T-helper 1 cell treated with Interleukin-12 subunit alpha and Interleukin-12 subunit beta and Interleukin-4 antibody, amounts not matched to agents 30 μg/mL and 1 μg/mL, for 36 hours (primary cell): ENCODE measurements at regions not wholly inside any gene's neighbourhood (a gene's known extent, or its start where the extent isn't known, plus 50 kb on each side); places are given as distances from the start of the nearest gene placed in this dataset.

Experiments used
- H3K27ac Mint-ChIP-seq: one replicate; pipeline ENCODE4 v1.8.0; 2021; ENCODE audit warnings: mild to moderate bottlenecking, mixed read lengths
- H3K27me3 Mint-ChIP-seq: one replicate; pipeline ENCODE4 v1.8.0; 2021; ENCODE audit warnings: low read depth, mixed read lengths
- H3K36me3 Mint-ChIP-seq: one replicate; pipeline ENCODE4 v1.8.0; 2021; ENCODE audit warnings: low read depth, mixed read lengths
- H3K4me1 Mint-ChIP-seq: one replicate; pipeline ENCODE4 v1.8.0; 2021; ENCODE audit warnings: low read depth, mixed read lengths
- H3K4me3 Mint-ChIP-seq: one replicate; pipeline ENCODE4 v1.8.0; 2021; ENCODE audit warnings: mild to moderate bottlenecking, moderate library complexity, mixed read lengths
- H3K9me3 Mint-ChIP-seq: one replicate; pipeline ENCODE4 v1.8.0; 2021; ENCODE audit warnings: mixed read lengths

DNA sequence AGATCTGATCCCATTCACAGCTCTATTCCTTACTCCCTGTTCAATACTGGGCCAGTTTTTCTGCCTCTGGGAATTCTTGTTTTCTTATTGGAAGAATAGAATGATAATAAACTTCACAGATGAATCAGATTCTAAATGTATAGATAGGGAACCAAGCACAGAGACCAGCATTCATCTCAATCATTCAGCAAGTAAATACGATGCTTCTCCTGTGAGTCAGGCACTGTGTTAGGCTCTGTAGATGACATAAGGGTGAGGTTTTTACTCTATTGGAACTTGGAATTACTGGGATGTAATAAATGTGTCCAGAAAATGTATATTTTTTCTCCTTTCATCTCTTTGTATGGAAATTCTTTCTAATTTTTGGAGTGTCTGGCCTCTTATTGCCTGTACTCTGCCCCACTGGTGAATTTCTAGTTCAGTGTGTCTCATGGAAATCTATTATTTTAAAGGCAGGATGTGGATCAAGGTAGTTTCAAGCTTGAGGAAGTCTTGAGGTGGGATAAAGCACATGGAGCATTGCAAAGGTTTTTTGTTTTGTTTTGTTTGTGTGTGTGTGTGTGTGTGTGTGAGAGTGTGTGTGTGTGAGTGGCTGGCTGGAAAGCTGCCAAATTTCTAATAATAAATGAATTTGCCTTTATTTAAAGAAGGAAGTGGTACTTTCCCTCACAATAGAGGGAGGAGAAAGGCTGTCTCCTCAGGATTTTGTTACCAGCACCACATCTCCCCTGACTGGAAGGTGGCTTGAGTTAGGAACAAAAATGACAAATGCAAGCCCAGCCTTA is 117.9 kb upstream of the HS3ST1 start:
- Mint-ChIP-seq H3K27ac (no peak overlapping the region), H3K9me3 (no peaks in the 10 kb centered on the region), H3K4me3 (no peak overlapping the region), H3K27me3 (no peaks in the 10 kb centered on the region), H3K36me3 (no peaks in the 10 kb centered on the region), H3K4me1 (no peaks in the 10 kb centered on the region)

DNA sequence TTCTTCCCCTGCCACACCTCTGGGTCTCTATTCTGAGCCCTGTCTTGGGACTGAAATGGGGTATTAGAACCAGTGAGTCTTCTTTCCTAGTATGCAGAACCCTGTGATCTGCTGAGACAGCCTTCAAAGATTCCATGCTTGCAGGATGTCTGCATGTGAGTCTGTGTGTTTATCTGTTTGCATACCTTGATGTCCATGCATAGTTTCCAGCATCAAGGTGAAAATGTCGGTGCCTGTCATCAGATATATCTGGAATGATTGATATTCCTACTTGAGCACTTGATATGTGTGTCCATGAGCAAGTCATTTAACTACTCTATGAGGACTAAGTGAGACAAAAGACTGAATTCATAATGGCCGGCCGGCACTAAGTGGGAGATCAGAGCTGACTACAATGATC is 117.0 kb upstream of the HS3ST1 start:
- Mint-ChIP-seq H3K27me3 (no peaks in the 10 kb centered on the region), H3K4me1 (no peaks in the 10 kb centered on the region)

DNA sequence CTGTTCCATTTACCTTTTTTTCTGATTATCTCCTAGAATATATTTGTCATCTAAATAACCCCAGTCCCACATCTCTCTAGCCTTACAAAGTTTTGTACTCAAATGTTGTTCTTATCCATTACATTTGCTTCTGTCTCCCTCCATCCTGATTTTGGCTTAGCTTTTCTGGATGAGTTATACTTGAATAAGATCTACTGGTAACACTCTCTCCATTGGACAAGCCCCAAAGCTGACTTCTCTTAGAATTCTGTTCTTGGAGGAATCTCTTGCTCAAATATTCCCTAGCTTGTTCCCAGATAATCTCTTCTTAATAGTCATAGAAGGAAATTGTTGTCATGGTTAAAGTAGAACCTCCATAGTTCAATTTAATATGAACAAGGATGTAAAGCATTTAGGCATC is 115.5 kb upstream of the HS3ST1 start:
- H3K27ac Mint-ChIP-seq, result no peak overlapping the region

More for the DNA sequence above, 117.0 kb upstream of the HS3ST1 start:
- H3K4me3 Mint-ChIP-seq, result no peak overlapping the region
- no peak overlapping the region for H3K27ac Mint-ChIP-seq
- H3K36me3 Mint-ChIP-seq, result no peaks in the 10 kb centered on the region
- no peaks in the 10 kb centered on the region for H3K9me3 Mint-ChIP-seq

GRCh38 chr4:11543706-11544105 is 115.0 kb upstream of the HS3ST1 start:
- no peak overlapping the region for H3K27ac Mint-ChIP-seq
- no peaks in the 10 kb centered on the region for H3K27me3 Mint-ChIP-seq
- no peaks in the 10 kb centered on the region for H3K9me3 Mint-ChIP-seq
- H3K36me3 Mint-ChIP-seq, result no peaks in the 10 kb centered on the region
- no peak overlapping the region for H3K4me3 Mint-ChIP-seq
- H3K4me1 Mint-ChIP-seq, result no peaks in the 10 kb centered on the region

More for the DNA sequence above, 115.5 kb upstream of the HS3ST1 start:
- H3K27me3 Mint-ChIP-seq, result no peaks in the 10 kb centered on the region
- no peaks in the 10 kb centered on the region for H3K9me3 Mint-ChIP-seq
- H3K4me1 Mint-ChIP-seq, result no peaks in the 10 kb centered on the region
- no peak overlapping the region for H3K4me3 Mint-ChIP-seq
- H3K36me3 Mint-ChIP-seq, result no peaks in the 10 kb centered on the region

GRCh38 chr4:11542952-11543351 is 114.3 kb upstream of the HS3ST1 start:
- no peaks in the 10 kb centered on the region for H3K4me1 Mint-ChIP-seq
- H3K27ac Mint-ChIP-seq, result no peak overlapping the region
- H3K9me3 Mint-ChIP-seq, result no peaks in the 10 kb centered on the region
- H3K27me3 Mint-ChIP-seq, result no peaks in the 10 kb centered on the region
- H3K4me3 Mint-ChIP-seq, result no peak overlapping the region
- no peaks in the 10 kb centered on the region for H3K36me3 Mint-ChIP-seq

DNA sequence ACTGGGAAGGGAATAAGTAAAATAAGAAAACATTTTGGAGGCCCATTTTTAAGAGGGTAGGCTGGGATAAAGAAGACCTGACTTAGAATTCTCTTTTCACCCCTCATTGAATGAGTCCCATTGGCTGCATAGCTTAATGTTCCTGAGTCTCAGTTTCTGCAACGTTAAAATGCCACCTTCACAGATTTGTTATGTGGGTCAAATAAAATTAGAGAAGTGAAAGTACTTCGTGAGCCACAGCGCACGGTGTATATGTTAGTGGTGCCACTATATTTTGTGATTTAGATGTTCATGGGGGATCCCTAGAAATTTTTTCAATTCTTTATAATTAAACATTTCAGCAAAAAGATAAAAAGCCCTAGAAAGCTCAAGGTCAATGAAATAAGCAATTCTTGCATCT is 109.2 kb upstream of the HS3ST1 start:
- no peaks in the 10 kb centered on the region for H3K9me3 Mint-ChIP-seq
- no peak overlapping the region for H3K27ac Mint-ChIP-seq
- H3K4me3 Mint-ChIP-seq, result no peak overlapping the region
- no peaks in the 10 kb centered on the region for H3K36me3 Mint-ChIP-seq
- H3K4me1 Mint-ChIP-seq, result no peaks in the 10 kb centered on the region
- no peaks in the 10 kb centered on the region for H3K27me3 Mint-ChIP-seq

- no peaks in the 10 kb centered on the region for H3K36me3 Mint-ChIP-seq
- no peak overlapping the region for H3K27ac Mint-ChIP-seq
- H3K4me1 Mint-ChIP-seq, result no peaks in the 10 kb centered on the region
- H3K9me3 Mint-ChIP-seq, result peaks cover 4% of the 10 kb centered on the region
- no peaks in the 10 kb centered on the region for H3K27me3 Mint-ChIP-seq
- no peak overlapping the region for H3K4me3 Mint-ChIP-seq
Observed at GRCh38 chr4:11535333-11535732, 106.6 kb upstream of the HS3ST1 start.

GRCh38 chr4:11534623-11535302 is 106.1 kb upstream of the HS3ST1 start:
- no peaks in the 10 kb centered on the region for H3K36me3 Mint-ChIP-seq
- no peaks in the 10 kb centered on the region for H3K27me3 Mint-ChIP-seq
- no peak overlapping the region for H3K27ac Mint-ChIP-seq
- H3K4me3 Mint-ChIP-seq, result no peak overlapping the region
- no peaks in the 10 kb centered on the region for H3K4me1 Mint-ChIP-seq
- peaks cover 6% of the 10 kb centered on the region for H3K9me3 Mint-ChIP-seq

- peaks cover 6% of the 10 kb centered on the region for H3K9me3 Mint-ChIP-seq
- no peaks in the 10 kb centered on the region for H3K27me3 Mint-ChIP-seq
- H3K27ac Mint-ChIP-seq, result no peak overlapping the region
- H3K4me3 Mint-ChIP-seq, result no peak overlapping the region
- H3K36me3 Mint-ChIP-seq, result no peaks in the 10 kb centered on the region
- no peaks in the 10 kb centered on the region for H3K4me1 Mint-ChIP-seq
Observed at GRCh38 chr4:11532138-11532537, 103.4 kb upstream of the HS3ST1 start.

DNA sequence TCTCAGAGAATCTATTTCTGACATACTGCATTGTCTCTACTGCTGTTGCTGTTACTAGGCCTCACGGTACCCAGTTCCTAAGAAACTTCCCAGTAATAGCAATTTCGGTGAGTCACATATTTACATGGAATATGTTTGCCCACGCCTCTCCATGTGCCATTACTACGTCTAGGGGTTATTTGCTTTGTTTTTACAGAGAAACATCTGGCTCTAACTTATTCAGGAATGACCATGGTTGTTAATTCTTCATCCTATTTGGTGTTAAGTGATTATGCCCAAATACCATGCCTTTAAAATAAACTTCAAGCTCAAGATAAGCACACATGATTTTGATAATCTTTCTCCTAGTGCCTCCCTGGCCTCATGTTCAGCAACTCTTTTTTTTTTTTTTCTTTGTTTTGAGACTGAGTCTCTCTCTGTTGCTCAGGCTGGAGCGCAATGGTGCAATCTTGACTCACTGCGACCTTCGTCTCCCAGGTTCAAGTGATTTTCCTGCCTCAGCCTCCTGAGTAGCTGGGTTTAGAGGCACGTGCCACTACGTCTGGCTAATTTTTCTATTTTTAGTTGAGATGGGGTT is 101.0 kb upstream of the HS3ST1 start:
- Mint-ChIP-seq H3K27ac (no peak overlapping the region), H3K4me3 (no peak overlapping the region), H3K27me3 (no peaks in the 10 kb centered on the region), H3K36me3 (no peaks in the 10 kb centered on the region), H3K4me1 (no peaks in the 10 kb centered on the region), H3K9me3 (peaks cover 6% of the 10 kb centered on the region)

DNA sequence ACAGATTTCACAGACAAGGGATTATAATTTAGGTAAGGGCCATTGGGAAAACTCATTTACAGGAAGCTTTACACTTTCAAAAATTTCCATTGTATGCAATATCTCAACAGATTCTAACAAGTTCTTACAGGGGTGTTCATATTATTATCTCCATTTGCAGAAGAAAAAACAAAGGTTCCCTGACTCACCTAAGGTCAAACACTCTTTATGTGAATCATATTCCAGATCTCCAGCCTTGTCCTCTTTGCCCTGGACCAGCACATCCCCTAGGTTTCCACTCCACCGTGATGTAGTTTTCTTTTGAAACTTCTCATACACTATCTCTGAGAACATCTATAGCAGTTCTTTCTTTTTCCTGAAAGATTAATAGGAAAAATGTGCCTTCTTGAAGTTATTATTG is 96.4 kb upstream of the HS3ST1 start:
- no peaks in the 10 kb centered on the region for H3K4me1 Mint-ChIP-seq
- H3K36me3 Mint-ChIP-seq, result no peaks in the 10 kb centered on the region
- H3K4me3 Mint-ChIP-seq, result no peak overlapping the region
- H3K9me3 Mint-ChIP-seq, result no peaks in the 10 kb centered on the region
- H3K27ac Mint-ChIP-seq, result no peak overlapping the region
- no peaks in the 10 kb centered on the region for H3K27me3 Mint-ChIP-seq

GRCh38 chr4:11518754-11519153 is 90.1 kb upstream of the HS3ST1 start:
- H3K27me3 Mint-ChIP-seq, result no peaks in the 10 kb centered on the region
- no peak overlapping the region for H3K4me3 Mint-ChIP-seq

DNA sequence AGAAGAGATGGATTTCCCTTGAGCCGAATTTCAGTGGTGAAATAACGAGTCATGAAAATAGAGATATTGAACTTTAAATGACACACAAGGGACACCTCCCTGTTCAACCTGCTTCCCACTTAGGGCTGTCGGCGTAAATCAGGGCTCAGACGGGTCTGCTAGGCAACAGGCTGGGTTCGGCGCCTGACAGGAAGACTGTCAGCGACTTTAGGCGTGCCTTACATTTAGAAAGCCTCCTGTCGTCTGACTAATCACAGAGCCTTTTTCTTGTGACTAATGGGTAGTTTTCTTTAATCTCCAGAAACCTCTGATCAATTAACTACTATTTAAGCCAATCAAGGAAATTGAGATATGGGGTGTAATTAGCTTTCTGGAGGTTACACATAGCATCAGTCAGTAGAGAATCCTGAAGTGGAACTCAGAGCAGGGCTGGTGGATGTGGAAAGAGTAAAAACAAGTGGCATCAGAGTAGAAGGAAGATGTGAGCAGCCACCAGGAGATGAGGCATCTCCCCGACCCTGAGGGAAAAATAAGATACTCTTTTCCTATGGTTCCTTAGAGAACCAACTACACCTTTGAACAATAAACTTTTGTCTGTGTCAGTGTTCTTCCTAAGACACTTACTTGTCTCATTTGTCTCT is 86.2 kb upstream of the HS3ST1 start:
- H3K9me3 Mint-ChIP-seq, result no peaks in the 10 kb centered on the region
- no peaks in the 10 kb centered on the region for H3K4me1 Mint-ChIP-seq

More at GRCh38 chr4:11518754-11519153, 90.1 kb upstream of the HS3ST1 start:
- H3K4me1 Mint-ChIP-seq, result no peaks in the 10 kb centered on the region
- H3K36me3 Mint-ChIP-seq, result no peaks in the 10 kb centered on the region
- no peaks in the 10 kb centered on the region for H3K9me3 Mint-ChIP-seq
- H3K27ac Mint-ChIP-seq, result no peak overlapping the region

GRCh38 chr4:11514003-11514402 is 85.3 kb upstream of the HS3ST1 start:
- Mint-ChIP-seq H3K36me3 (no peaks in the 10 kb centered on the region), H3K4me1 (no peaks in the 10 kb centered on the region), H3K27ac (no peak overlapping the region), H3K4me3 (no peak overlapping the region), H3K27me3 (peaks cover 17% of the 10 kb centered on the region), H3K9me3 (no peaks in the 10 kb centered on the region)

More for the DNA sequence above, 86.2 kb upstream of the HS3ST1 start:
- Mint-ChIP-seq H3K4me3 (no peak overlapping the region), H3K27ac (no peak overlapping the region), H3K27me3 (peaks cover 17% of the 10 kb centered on the region), H3K36me3 (no peaks in the 10 kb centered on the region)
